ENCODE measurements at regions not wholly inside any gene's neighbourhood (a gene's known extent, or its start where the extent isn't known, plus 50 kb on each side); places are given as distances from the start of the nearest gene placed in this dataset.

DNA sequence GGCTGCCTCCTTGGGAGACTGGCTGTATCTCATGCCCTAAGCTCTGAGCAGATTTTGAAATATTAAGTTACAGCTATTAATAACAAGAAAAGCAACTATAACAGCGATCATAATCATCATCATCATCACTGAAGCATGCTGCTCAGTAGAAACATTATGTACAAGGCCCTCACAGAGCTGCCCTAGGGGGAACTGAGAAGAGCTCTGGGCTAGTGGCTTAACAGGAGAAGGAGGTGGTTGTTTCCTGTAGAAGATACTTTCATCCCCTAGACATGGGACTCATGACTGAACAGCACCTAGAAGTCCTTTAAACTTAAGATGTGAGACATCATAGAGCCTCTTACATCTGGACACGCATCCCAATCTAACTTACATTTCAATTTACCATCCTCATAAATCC is 332.8 kb upstream of the PLET1 start:
- ATAC-seq (no peak), DNase-seq (no peak)
- intact Hi-C loops (cut with DNase I, micrococcal nuclease): loop anchor here in 1 of 2 donors (10.0 kb wide), 1 partner anchor 521 kb away; no protein-coding TSS in a partner anchor

DNA sequence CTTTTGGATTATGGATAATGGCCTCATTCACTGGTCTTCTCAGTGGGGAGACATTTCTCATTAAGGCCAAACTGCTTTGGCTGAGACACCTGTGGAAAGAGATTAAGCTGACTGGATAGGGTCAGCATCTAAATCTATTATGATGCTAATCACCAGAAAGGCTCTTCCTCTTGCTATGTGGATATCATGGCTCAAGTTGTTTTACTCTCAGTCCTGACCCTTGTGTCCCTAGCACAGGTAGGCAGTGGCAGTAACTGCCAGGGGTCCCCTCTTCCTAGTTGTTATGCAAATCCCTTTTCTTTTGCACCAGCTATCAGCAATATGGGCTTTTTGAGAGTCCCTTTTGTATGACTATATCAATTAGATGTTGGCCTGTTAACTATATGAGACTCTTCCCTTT is 335.7 kb upstream of the PLET1 start:
- DNase-seq (no peak), ATAC-seq (no peak)
- intact Hi-C loops (cut with DNase I, micrococcal nuclease): loop anchor here in 1 of 2 donors (10.0 kb wide), 1 partner anchor 518 kb away; no protein-coding TSS in a partner anchor

DNA sequence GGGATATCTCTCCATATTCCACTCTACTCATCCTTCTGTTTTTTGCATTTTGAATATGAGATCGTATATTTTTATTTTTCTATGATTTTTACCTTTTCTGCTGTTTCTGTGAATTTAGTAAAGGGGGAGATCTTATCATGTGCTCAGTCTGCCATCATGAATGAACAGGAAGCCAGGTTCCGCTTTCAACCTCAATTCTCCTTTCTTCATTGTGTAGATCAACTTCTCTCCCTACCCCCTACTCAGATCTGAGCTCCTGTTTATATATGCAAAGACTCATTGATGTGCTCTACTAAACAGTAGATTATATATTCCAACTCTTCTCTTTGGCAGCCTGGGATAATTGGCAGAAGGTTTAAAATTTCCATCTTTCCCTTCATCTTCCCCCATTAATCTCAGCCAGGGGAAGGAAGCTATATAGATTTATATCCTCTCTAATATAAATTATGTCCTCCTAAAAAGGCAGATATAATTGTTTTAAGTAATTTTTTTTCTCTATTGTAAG is 336.7 kb upstream of the PLET1 start:
- intact Hi-C loops (cut with DNase I, micrococcal nuclease): loop anchor here in 1 of 2 donors (10.0 kb wide), 1 partner anchor 517 kb away; no protein-coding TSS in a partner anchor

DNA sequence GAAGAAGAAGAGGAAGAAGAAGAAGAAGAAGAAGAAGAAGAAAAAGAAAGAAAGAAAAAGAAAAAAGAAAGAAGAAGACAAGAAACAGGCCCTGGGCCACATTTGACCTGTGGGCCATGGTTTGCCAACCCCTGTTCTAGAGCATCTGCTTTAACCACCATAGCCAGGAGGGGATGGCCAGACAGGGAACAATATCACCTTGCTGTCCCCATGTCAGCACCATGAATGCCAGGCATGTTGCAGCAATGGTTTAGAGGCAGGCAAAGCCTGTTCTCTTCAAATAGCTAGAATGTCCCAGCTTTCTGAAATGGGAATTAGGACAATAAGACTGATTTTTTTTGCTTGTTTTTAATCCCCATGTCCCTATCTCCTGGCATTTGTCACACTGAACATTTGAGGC is 338.6 kb upstream of the PLET1 start:
- ATAC-seq: no peak
- intact Hi-C loops (cut with DNase I, micrococcal nuclease): loop anchor here in 1 of 2 donors (10.0 kb wide), 1 partner anchor 516 kb away; no protein-coding TSS in a partner anchor
- no peak for DNase-seq

More for the DNA sequence above, 336.7 kb upstream of the PLET1 start:
- no peak for DNase-seq
- no peak for ATAC-seq

DNA sequence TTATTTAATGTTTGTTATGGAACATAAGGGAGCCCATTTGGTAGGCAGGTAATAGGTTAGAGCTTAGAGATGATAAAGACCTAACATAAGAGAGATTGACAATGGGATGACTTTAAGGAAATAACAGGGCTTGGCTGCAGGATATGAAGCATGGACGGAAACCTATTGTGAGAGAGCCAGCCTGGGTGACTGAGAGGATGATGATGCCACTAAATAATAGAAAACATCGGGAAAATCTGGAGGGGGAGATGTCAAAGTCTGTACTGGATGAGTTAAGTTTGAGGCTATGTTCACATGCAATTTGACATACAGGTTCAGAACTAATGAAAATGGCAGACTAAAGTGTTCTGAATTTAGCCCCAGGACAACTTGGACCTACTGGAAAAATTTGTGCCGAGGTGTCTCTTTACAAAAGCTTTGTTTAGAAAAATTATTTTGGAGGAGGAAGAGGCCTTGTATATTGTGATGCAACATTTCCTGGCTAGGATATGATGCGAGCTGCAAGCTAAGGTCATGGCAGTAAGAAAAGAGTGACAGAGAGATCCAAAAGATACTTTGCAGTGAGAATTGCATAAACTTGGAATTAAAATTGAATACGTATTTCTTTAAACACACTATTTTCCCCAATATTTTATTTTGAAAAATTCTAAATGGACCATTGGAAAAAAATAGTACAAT is 339.3 kb upstream of the PLET1 start:
- DNase-seq (no peak), ATAC-seq (no peak)
- intact Hi-C loops (cut with DNase I, micrococcal nuclease): loop anchor here in 1 of 2 donors (10.0 kb wide), 1 partner anchor 515 kb away; no protein-coding TSS in a partner anchor

DNA sequence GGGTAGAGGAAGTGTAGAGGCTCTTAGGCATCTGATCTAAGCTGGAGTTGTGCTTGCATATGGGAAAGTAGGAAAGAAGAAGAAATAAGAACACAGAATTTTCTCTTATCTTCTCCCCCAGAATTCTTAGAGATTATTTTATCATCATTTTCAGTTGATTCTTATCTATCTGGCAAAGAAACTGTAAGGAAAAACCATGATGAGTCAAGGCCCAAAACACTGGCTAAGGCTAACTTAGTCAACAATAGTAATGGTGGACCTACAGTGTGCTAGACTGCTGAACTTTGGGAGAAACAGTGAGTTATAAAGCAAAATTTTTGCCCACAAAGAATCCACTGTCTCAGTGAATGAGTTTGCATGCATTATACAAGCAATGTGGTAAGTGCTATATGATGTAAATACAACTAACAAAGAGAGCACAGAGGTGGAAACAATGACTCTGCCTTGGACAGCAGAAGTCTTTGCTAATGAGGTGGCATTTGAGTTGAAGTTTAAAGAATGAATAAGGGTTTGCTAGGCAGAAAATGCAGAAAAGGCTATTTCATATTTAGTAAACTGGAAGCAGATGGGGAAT is 344.5 kb upstream of the PLET1 start:
- ATAC-seq (no peak), DNase-seq (no peak)
- intact Hi-C loops (cut with DNase I, micrococcal nuclease): no loop called here

DNA sequence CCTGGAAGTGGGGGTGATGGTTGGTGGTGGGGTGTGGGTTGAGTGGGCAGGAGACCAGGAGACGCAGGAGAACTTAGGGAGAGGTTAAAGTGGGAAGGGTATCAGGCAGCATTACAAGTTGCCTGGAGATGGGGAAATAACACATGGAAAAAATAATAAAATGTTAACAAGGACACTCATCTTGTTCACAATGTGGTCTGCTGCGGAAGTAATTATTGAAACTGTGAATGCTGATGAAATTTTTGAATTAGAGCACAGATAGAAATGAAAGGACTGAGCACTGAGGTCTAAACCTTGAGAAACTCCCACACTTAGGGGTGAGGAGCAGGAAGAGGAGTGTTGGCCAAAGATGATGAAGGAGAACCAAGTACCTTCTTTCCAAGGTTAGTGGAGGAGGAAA is 346.0 kb upstream of the PLET1 start:
- intact Hi-C loops (cut with DNase I, micrococcal nuclease): no loop called here
- DNase-seq (no peak), ATAC-seq (no peak)

DNA sequence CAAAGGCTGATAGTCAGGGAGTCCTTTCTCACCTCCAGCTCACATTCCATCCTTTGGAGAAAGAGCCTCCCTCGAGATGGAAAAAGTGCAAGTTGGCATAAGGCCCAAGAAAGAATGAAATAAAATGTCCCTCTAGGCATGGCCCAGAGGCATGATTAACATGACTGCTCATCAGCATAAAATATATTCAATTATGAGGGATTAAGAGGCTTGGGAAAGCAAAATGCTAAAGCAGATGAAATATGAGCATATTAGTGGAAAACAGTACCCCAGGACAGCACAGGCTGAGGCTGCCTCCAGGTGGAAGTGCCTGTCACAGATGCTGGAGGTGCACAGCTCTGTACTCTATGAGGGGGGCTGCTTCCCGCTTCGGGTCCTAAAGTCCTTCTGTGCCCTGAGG is 347.8 kb upstream of the PLET1 start:
- intact Hi-C loops (cut with DNase I, micrococcal nuclease): no loop called here
- ATAC-seq (no peak), DNase-seq (no peak)

DNA sequence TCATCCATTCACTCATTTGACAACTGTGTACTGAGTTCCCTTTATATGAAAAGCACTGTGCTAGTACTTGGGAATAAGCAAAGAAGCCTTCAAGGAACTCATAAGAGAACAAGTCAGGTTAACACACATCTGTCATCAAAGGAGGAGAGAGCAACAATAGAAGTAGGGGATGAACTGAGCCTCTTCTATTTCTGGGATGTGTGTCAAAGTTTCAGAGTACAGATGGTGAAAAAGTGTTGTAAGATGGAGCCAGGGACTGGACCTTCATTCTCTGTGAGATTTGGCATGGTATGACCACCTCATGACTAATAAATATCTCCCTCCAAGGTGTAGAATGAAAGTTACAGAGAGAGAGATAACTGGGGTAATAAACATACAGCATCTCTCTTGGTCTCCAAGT is 349.8 kb upstream of the PLET1 start:
- no peak for ATAC-seq
- intact Hi-C loops (cut with DNase I, micrococcal nuclease): no loop called here
- no peak for DNase-seq

DNA sequence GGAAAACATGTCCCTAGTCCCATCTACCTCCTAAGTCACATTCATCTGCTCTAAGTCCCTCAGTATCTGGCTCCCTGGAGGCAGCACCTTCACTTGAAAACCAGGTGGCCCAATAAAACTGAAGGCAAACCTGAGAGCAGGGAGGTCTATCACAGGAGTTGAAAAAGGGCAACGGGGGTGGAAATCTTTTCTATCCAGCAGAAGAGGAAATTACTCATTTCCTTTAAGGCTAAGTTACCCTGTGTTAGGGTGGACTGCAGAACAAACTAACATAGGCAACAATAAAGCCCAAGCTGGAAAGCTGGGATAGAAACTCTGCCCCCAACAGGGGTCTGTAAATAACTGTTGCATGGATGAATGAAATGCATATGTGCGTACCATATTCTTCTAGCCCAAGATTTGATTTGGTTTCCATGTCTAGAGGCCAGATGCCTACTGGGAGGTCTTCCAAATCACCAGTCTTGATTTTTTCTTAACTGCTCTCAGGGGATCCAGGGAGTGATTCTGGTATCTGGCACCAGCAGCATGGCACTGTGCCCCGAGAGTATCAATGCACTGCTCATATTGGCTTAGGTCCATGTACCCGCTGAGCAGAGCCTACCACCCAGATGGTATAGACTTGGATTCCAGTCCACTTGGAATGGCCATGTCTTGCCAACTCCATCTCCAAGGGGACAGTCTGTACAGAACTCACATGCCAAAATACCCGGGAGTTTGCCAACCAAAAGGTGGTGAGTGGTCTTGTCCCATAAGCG is 350.0 kb upstream of the NCAM1 start:
- no peak for DNase-seq
- no peak for ATAC-seq
- intact Hi-C loops (cut with DNase I, micrococcal nuclease): no loop called here

DNA sequence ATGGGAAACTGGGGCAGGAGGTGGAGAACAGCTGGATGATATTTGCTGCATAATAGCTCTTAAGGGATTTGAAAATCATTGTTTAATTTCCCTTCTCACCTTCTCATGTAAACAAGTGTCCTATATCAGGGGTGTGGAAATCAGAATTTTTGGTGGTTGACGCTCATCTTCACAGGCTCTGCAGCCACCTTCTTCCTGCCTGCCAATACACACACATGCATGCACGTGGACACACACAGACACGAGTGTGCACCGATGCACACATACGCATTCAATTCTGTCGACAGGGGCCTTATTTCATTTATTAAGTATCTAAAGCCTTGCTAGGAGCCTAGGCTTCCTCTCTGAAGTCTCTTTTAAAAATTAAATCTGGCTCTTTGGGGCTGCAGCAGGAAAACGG is 349.4 kb upstream of the NCAM1 start:
- no peak for ATAC-seq
- DNase-seq: no peak
- intact Hi-C loops (cut with DNase I, micrococcal nuclease): no loop called here

DNA sequence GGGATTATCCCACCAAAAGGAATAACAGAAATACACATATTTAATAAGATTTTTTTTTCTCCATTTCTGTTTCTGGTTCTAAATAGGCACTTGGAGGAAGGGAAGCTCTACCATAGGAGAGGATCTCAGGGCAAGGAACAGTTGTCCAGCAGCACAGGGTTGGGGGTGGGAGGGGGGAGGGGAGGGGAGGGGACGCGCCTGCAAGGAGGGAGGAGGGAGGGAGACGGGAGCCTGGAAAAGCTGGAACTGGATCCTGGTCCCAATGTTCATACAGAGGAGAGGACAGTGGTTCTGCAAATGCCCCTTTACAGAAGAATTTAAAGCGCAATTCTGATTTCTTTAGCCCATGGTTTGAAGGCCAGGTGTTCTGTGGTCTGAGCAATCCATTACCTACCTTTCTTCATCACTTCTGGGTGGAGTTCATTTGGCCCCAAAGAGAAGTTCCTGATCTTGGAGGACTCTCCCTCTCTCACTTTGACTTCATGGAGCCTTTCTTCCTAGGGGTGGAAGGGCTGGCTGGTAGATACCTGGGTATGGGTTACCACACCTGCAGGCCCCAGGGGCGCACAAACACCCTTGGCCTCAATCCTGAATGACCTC is 348.9 kb upstream of the NCAM1 start:
- DNase-seq (no peak), ATAC-seq (no peak)
- intact Hi-C loops (cut with DNase I, micrococcal nuclease): no loop called here

DNA sequence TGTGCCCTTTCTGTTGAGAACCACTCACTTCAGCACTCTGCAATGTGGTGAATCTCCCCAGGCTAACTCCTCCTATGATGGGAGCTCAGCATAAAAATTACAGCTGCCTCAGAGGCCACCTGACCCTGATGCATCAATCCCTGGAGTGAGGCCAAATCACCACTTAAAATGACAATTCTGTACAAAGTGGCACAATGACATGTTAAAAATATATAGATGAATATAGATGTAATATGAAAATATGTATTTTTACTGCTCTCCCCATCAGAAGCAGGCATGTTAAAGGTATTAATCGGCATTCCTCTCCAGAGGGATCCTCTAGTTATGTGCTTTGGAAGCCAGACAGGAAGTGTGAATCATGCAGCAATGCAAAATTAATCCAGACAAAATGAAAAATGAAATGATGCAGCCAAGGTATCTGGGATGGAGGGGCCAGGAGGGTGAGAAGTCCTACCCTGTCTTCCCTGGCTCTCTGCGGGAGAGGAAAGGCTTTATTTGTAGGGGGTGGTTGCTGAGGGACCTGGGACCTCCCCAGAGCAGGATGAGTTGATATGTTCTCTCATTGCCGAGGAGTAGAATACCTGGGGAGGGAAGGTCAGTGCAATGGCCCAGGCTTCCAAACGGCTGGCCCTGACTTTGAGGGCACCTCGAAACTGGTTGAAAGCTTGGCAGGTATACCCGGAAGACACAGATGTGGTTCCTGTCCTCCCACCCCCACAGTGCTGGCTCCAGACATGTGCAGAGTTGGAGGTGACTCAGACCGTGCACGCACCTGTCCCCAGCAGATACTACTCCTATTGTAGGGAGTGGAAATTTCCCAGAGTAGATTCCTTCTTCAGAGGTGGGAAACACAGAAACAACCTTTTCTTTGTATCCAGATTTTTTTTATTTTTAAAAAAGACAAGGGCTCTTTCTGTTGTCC is 347.9 kb upstream of the NCAM1 start:
- DNase-seq: no peak
- ATAC-seq: peak; percentile 44
- intact Hi-C loops (cut with DNase I, micrococcal nuclease): no loop called here

DNA sequence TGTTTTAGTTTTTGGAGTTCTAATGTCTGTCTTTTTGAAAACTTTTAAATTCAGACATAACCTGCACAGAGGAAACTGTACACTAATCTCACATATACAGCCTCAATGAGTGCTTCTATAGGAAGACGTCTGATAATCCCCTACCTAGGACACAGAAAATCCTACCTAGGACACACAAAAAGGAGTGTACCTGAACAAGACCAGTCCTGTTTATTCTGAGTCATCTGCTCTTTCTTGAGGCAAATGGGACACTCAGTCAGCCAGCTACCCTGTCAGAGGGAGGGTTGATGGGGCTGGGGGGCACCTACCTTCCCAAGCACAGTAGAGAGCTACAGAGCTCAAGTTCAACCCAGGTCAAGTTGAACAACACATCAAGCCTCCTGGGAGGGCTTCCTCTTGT is 346.6 kb upstream of the NCAM1 start:
- intact Hi-C loops (cut with DNase I, micrococcal nuclease): no loop called here
- ATAC-seq (no peak), DNase-seq (no peak)

DNA sequence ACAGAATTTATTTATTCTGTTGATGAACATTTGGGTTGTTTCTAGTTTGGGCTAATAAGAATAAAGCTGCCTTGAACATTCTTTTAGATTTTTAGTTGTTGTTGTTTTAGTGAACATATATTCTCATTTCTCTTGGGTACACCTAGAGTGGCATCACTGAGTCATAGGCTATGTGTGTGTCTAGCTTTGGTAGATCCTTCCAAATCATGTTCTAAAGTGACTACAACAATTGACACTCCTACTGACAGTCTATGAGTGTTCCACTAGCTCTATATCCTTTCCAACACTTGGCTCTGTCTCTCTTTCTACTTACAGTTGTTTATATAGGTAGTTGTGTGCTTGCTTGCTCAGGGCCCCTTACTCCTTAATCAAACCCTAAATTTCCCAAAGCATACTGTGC is 346.0 kb upstream of the NCAM1 start:
- intact Hi-C loops (cut with DNase I, micrococcal nuclease): no loop called here
- DNase-seq: no peak
- no peak for ATAC-seq

DNA sequence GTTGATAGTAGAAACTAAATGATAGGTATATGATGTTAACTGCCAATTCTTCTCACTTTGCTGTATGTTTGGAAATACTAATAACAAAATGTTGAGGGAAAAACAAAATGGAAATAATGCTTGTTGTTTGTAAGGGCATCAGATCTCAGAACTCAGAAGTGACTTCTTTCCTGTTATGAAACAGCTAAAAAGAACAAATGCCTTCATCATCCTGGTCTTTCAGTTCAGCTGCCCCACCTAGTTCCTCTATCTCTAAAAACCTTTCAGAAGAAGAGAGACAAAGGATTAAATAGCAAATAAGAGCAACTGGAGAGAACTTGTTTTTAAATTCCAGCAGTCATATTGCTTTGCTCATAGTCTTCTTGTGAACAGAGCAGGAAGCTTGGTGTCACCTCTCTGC is 345.3 kb upstream of the NCAM1 start:
- intact Hi-C loops (cut with DNase I, micrococcal nuclease): no loop called here
- DNase-seq (no peak), ATAC-seq (no peak)

DNA sequence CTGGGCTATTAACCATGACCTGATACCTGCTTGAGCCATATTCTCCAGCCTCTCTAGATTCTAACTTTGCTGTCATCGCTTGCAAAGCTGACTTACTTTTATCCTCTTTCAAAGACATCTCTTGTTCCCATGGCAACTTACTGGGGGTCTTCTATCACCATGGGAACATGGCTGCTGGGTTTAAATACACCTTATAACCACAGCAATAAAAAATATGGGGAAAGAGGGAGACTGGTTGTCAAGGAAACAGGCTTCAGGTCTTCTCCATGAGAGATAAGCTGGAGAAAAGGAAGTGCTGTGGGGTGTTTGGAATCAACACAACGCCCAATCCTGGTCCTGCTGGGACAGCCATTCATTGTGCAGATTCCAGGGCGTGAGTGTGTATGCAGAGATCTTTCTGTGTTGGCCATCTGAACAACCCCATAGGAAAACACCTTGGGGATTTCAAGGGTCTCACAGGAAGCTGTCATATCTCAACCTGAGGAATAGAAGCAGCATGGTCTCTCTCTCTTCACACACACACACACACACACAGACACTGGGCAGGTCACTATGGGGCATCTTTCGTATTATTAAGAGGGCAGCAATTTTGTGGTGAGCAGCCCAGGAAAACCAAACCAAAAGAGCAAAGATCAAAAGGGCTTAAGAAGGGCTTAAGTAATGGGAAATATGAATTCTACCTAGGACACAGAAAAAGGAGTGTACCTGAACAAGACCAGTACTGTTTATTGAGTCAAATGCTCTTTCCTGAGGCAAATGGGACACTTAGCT is 344.7 kb upstream of the NCAM1 start:
- intact Hi-C loops (cut with DNase I, micrococcal nuclease): no loop called here
- DNase-seq (no peak), ATAC-seq (no peak)

DNA sequence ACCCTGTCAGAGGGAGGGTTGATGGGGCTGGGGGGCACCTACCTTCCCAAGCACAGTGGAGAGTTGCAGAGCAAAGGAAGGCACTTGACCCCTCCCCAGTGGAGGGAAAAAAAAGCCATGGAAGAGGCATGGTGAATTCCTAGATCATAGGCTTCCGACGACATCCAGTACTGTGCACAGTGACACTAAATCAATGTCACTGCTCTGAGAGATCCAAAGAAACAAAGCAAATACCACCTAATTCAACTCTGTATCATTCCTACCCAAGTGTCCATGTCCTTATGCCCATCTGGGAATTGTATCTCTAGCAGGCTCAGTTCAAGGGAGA is 344.2 kb upstream of the NCAM1 start:
- DNase-seq (no peak), ATAC-seq (no peak)
- intact Hi-C loops (cut with DNase I, micrococcal nuclease): no loop called here
